ENCODE measurements at regions not wholly inside any gene's neighbourhood (a gene's known extent, or its start where the extent isn't known, plus 50 kb on each side); places are given as distances from the start of the nearest gene placed in this dataset.

DNA sequence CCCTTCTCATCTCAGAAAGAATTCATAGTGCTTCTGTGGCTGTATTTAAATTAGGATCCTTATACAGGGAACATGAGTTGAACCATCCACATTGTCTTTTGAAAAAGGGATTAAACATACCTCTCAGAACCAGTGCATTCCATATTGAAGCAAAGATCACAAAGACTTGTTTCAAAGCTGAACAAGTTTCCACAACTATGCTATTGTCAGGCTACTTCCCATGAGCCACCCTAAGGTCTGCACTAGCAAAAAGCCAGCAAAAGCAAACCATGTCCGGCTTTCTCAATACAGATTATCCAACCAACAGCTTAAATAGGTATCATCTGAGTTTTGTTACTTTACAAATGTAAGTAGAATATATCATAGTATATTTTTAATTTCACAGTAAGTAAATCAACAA is 78.1 kb downstream of the SCG2 start:
- 100% methylated on average over 1 of the region's 1 CpG for WGBS
- no peaks in the 10 kb centered on the region for H3K27me3 ChIP-seq (ENCODE audit: insufficient read depth, low read length)
- no peak overlapping the region for H3K27ac ChIP-seq (ENCODE audit: low read depth, low read length)
- no peak overlapping the region for H3K9ac ChIP-seq (ENCODE audit: low read depth, low read length)
- no peak overlapping the region for H3K4me3 ChIP-seq (ENCODE audit: low read length)
- no peaks in the 10 kb centered on the region for H3K36me3 ChIP-seq (ENCODE audit: insufficient read depth, low read length)
- H3K4me1 ChIP-seq (ENCODE audit: insufficient read depth, low read length): no peaks in the 10 kb centered on the region
- H3K9me3 ChIP-seq (ENCODE audit: insufficient read depth, low read depth, low read length): no peaks in the 10 kb centered on the region

DNA sequence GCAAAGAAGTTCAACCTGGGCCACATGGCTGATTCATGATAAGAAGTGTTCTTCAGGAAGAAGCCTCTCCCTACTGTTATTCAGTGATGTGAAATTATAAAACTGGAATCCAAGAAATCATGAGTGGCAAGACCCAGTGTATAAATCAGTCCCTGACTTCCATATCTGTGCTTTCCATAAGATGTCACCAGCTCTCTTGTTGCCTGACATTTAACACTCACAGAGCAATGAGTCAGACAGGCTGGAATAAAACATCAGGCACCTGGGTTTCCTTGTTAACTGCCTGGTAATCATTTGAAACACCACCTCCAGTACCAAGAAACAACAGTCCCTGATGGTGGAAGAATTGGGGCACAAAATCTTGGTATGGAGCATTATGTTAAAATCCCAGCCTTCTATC is 76.1 kb downstream of the SCG2 start:
- Histone ChIP-seq H3K36me3 (ENCODE audit: insufficient read depth, low read length) (no peaks in the 10 kb centered on the region), H3K9ac (ENCODE audit: low read depth, low read length) (no peak overlapping the region), H3K9me3 (ENCODE audit: insufficient read depth, low read depth, low read length) (peaks cover 5% of the 10 kb centered on the region; the same call in 1 of the 2 replicates), H3K27ac (ENCODE audit: low read depth, low read length) (no peak overlapping the region), H3K27me3 (ENCODE audit: insufficient read depth, low read length) (no peaks in the 10 kb centered on the region), H3K4me1 (ENCODE audit: insufficient read depth, low read length) (no peaks in the 10 kb centered on the region), H3K4me3 (ENCODE audit: low read length) (no peak overlapping the region)

DNA sequence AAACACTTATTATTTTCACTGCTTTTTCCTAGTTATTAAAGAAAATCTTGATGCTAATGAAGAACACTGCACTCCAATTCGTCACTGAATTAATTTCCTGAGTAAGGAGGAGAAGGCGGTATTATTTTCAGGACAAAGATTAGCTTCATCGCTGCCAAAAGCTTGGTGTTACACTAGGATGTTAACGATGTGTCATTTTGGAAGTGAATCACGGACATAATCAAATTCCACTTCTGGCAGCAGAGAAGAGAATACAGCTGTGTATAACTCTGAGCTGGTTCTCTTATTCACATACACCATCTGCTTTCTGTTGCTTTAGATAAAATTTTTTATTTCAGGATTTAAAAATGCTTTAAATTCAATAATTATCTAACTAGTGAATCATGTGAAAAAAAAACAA is 74.1 kb downstream of the SCG2 start:
- no peaks in the 10 kb centered on the region for H3K4me1 ChIP-seq (ENCODE audit: insufficient read depth, low read length)
- H3K9me3 ChIP-seq (ENCODE audit: insufficient read depth, low read depth, low read length): peaks cover 8% of the 10 kb centered on the region; the same call in 1 of the 2 replicates
- no peaks in the 10 kb centered on the region for H3K36me3 ChIP-seq (ENCODE audit: insufficient read depth, low read length)
- 96% methylated on average over 5 of the region's 5 CpGs for WGBS
- no peaks in the 10 kb centered on the region for H3K27me3 ChIP-seq (ENCODE audit: insufficient read depth, low read length)
- no peak overlapping the region for H3K4me3 ChIP-seq (ENCODE audit: low read length)
- H3K9ac ChIP-seq (ENCODE audit: low read depth, low read length): no peak overlapping the region
- no peak overlapping the region for H3K27ac ChIP-seq (ENCODE audit: low read depth, low read length)

DNA sequence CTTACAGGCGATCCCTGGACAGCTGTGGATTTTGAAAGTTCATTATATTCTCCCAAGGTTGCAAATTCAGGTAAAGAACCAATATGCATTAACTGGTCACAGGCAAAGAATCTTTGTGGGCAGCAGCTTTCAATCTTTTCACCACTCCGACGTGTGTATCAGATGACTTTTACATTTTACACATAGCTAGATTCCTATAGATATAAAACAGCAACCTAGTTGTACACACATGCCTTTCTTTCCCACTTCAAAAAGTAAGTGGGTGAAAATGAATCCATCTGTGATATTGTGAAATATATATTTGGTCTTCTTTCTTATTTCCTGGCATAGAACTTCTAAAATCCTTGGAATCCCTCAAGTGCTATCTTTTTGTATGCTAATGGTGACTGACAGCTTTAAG is 72.5 kb downstream of the SCG2 start:
- WGBS: 93% methylated on average over 3 of the region's 3 CpGs
- Histone ChIP-seq H3K9ac (ENCODE audit: low read depth, low read length) (no peak overlapping the region), H3K27ac (ENCODE audit: low read depth, low read length) (no peak overlapping the region), H3K36me3 (ENCODE audit: insufficient read depth, low read length) (no peaks in the 10 kb centered on the region), H3K4me1 (ENCODE audit: insufficient read depth, low read length) (no peaks in the 10 kb centered on the region), H3K27me3 (ENCODE audit: insufficient read depth, low read length) (no peaks in the 10 kb centered on the region), H3K9me3 (ENCODE audit: insufficient read depth, low read depth, low read length) (peaks cover 8% of the 10 kb centered on the region; the same call in 1 of the 2 replicates), H3K4me3 (ENCODE audit: low read length) (no peak overlapping the region)

DNA sequence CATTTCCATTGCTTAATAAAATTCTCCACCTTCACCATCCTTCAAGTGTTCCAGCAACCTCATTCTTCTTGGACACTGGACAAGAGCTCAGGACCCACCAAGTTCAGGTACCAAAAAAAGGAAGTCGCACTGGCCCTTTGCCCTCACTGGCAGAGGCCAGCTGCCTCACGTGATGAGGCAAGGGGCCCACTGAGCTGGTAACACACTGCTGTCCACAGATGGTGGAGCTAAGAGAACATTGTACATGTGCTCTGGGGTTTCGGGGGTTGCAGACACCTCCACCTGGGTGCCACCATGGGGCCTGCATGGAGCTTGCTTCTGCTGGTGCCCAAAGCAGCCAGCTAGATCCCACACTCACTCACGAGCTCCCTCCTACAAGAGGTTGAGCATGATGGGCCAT is 71.3 kb downstream of the SCG2 start:
- 92% methylated on average over 4 of the region's 4 CpGs for WGBS
- H3K4me1 ChIP-seq (ENCODE audit: insufficient read depth, low read length): no peaks in the 10 kb centered on the region
- no peaks in the 10 kb centered on the region for H3K27me3 ChIP-seq (ENCODE audit: insufficient read depth, low read length)
- no peak overlapping the region for H3K4me3 ChIP-seq (ENCODE audit: low read length)
- no peak overlapping the region for H3K9ac ChIP-seq (ENCODE audit: low read depth, low read length)
- peaks cover 8% of the 10 kb centered on the region; the same call in 1 of the 2 replicates for H3K9me3 ChIP-seq (ENCODE audit: insufficient read depth, low read depth, low read length)
- H3K27ac ChIP-seq (ENCODE audit: low read depth, low read length): no peak overlapping the region
- H3K36me3 ChIP-seq (ENCODE audit: insufficient read depth, low read length): no peaks in the 10 kb centered on the region

DNA sequence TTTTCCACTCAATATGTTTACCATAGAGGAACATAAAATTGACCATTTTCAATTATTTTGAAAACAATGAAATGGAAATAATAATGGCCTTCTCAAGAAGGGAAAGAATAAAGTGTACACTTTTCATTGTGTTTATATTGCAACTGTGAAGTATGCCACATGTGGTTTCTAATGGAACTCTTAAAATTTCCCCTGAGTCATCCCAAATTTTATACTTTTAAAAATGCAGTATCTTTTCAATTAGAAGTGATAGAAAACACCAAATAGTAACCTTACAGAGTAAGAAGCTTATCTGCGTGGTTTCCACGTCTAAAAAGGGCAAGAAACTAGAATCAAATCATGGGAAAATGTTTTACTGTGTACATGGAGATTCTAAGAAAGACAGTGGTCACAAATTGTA is 70.0 kb downstream of the SCG2 start:
- Histone ChIP-seq H3K9ac (ENCODE audit: low read depth, low read length) (no peak overlapping the region), H3K27ac (ENCODE audit: low read depth, low read length) (no peak overlapping the region), H3K9me3 (ENCODE audit: insufficient read depth, low read depth, low read length) (peaks cover 8% of the 10 kb centered on the region; the same call in 1 of the 2 replicates), H3K4me3 (ENCODE audit: low read length) (no peak overlapping the region), H3K27me3 (ENCODE audit: insufficient read depth, low read length) (no peaks in the 10 kb centered on the region), H3K36me3 (ENCODE audit: insufficient read depth, low read length) (no peaks in the 10 kb centered on the region), H3K4me1 (ENCODE audit: insufficient read depth, low read length) (no peaks in the 10 kb centered on the region)
- WGBS: 95% methylated on average over 2 of the region's 2 CpGs

DNA sequence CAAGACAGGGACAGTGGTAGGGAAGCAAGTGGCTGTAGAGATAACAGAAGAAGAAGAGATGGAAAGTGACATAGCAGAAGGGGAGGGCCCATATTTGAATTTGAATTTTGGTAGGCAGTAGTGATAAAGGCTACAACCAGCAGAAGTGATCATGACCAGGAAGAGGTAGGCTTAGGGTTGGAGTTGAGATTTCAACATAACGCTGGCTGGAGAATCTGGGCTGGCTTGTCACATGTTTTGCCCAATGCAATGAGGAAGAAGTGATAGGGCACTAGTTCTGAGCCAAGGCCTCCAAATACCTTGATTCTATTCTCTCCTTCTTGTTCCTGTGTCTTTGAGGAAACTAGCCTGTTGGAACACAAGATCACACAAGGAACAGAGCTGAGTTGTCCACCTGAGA is 69.4 kb downstream of the SCG2 start:
- Histone ChIP-seq H3K4me1 (ENCODE audit: insufficient read depth, low read length) (peaks cover 4% of the 10 kb centered on the region; the same call in 1 of the 2 replicates), H3K27me3 (ENCODE audit: insufficient read depth, low read length) (no peaks in the 10 kb centered on the region), H3K9me3 (ENCODE audit: insufficient read depth, low read depth, low read length) (peaks cover 8% of the 10 kb centered on the region; the same call in 1 of the 2 replicates), H3K36me3 (ENCODE audit: insufficient read depth, low read length) (no peaks in the 10 kb centered on the region), H3K27ac (ENCODE audit: low read depth, low read length) (no peak overlapping the region), H3K9ac (ENCODE audit: low read depth, low read length) (no peak overlapping the region), H3K4me3 (ENCODE audit: low read length) (no peak overlapping the region)
- WGBS: 94% methylated on average over 1 of the region's 1 CpG

DNA sequence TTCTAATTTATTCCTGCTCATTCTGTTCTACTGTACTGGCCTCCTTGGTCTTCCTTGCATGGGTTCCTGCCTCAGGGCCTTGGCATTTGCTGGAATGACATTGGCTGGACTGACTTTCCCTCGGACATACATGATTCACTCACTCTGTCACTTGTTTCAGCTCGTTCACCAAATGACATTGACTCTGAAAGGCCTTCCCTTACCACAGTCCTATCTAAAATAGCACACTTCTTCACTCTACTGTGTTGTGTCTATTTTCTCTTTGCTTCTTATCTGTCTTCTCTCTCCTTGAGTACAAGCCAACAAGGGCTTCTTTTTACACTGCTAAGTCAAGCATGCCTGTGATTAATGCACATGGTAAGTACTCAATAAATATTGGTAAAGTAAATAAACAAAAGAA is 65.6 kb downstream of the SCG2 start:
- Histone ChIP-seq H3K4me1 (ENCODE audit: insufficient read depth, low read length) (peaks cover 20% of the 10 kb centered on the region), H3K9ac (ENCODE audit: low read depth, low read length) (no peak overlapping the region), H3K27ac (ENCODE audit: low read depth, low read length) (no peak overlapping the region), H3K36me3 (ENCODE audit: insufficient read depth, low read length) (no peaks in the 10 kb centered on the region), H3K4me3 (ENCODE audit: low read length) (no peak overlapping the region), H3K27me3 (ENCODE audit: insufficient read depth, low read length) (no peaks in the 10 kb centered on the region), H3K9me3 (ENCODE audit: insufficient read depth, low read depth, low read length) (no peaks in the 10 kb centered on the region)
- 89% methylated on average over 2 of the region's 2 CpGs for WGBS

DNA sequence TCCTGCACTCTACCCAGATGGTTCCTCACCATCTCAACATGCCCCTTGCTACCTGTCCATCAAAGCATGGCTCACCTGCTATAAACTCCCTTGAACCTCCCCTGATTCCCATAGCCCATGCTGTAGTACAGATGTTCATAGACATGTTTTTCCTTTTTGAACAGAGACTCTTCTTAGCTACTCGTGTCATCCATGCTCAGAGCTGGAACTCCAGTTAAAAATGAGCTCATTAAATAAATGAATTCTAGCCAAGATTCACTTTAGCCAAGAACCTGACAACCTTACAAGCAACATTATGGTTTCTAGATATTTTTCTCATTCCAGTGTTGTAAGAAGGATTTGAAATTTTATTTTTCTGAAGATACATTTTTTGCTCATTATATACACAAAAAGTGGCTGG is 65.0 kb downstream of the SCG2 start:
- WGBS: 90% methylated on average over 1 of the region's 1 CpG
- H3K4me1 ChIP-seq (ENCODE audit: insufficient read depth, low read length): peaks cover 20% of the 10 kb centered on the region

DNA sequence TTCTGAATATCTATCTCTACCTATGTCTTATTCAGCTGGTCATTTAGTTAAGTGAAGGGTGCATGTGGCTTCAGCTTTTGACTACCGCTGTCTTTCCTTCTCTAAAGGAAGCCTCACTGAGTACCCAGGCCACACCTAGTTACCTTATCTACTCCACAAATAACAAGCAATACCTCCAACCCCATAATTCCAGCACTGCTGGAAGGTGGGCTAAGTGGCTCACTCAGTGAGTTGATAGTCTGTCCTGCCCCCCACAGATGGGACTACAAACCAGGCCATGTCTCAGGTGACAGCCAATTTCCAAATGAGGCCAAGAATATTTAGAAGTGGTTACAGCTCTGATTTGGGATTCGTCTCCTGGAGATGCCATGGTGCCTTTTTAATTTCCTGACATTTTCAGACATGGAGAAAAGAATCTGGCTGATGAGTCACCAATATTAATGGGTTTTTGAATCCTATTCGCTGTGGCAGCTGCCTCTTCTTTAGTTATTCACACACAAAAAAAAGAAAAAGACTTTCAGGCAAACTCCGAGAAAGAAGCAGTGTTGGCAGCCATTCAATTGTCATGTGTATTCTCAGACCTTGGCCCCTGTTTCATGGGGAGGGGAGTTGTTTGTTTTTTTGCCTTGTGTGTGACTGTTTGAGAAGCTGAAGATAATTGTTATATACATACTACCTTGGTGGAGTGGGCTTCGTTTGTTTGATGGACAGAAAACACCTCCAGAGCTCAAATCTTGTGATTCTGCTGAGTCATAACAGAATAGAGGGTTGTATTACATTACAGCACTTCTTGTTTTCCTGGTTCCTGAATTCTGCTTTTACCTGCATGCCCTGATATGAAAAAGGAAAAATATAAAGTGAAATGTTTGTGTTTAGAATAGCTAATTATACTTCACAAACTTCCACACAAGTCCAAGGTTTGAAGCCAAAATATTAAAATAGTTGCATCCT is 64.2 kb downstream of the SCG2 start:
- no peaks in the 10 kb centered on the region for H3K9me3 ChIP-seq (ENCODE audit: insufficient read depth, low read depth, low read length)
- peak overlapping the region; percentile 23; the same call in 1 of the 2 replicates for H3K27ac ChIP-seq (ENCODE audit: low read depth, low read length)
- 52% methylated on average over 5 of the region's 5 CpGs for WGBS
- no peak overlapping the region for H3K4me3 ChIP-seq (ENCODE audit: low read length)
- no peaks in the 10 kb centered on the region for H3K36me3 ChIP-seq (ENCODE audit: insufficient read depth, low read length)
- peaks cover 20% of the 10 kb centered on the region for H3K4me1 ChIP-seq (ENCODE audit: insufficient read depth, low read length)
- H3K9ac ChIP-seq (ENCODE audit: low read depth, low read length): no peak overlapping the region
- H3K27me3 ChIP-seq (ENCODE audit: insufficient read depth, low read length): no peaks in the 10 kb centered on the region

More for the DNA sequence above, 65.0 kb downstream of the SCG2 start:
- no peaks in the 10 kb centered on the region for H3K27me3 ChIP-seq (ENCODE audit: insufficient read depth, low read length)
- H3K27ac ChIP-seq (ENCODE audit: low read depth, low read length): no peak overlapping the region
- no peaks in the 10 kb centered on the region for H3K36me3 ChIP-seq (ENCODE audit: insufficient read depth, low read length)
- H3K4me3 ChIP-seq (ENCODE audit: low read length): no peak overlapping the region
- no peaks in the 10 kb centered on the region for H3K9me3 ChIP-seq (ENCODE audit: insufficient read depth, low read depth, low read length)
- no peak overlapping the region for H3K9ac ChIP-seq (ENCODE audit: low read depth, low read length)

DNA sequence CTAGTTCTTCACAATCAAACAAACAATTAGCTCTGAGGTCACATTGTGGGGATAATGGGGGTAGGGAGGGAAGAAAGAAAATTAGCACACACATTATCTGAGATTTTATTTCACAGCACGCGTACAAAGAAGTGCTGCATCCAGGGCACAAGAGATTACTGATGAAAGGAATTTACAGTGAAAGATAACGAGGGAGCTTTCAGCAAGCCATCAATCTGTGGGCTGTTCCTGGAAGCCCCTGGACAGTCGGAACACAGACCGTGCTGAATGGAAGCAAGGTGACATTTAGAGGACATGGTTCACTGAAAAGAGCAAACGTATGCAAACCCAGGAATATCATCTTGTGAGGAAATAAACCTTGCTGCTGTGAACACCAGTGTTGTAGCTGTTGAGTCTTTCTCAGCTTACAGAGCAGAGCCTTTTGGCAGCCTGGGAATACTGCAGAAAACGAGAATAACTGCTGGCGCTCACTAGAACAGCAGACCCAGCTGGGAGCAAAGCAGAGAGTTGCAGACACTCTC is 63.2 kb downstream of the SCG2 start:
- Histone ChIP-seq H3K36me3 (ENCODE audit: insufficient read depth, low read length) (no peaks in the 10 kb centered on the region), H3K9me3 (ENCODE audit: insufficient read depth, low read depth, low read length) (no peaks in the 10 kb centered on the region), H3K27me3 (ENCODE audit: insufficient read depth, low read length) (no peaks in the 10 kb centered on the region), H3K27ac (ENCODE audit: low read depth, low read length) (no peak overlapping the region), H3K4me3 (ENCODE audit: low read length) (no peak overlapping the region), H3K9ac (ENCODE audit: low read depth, low read length) (no peak overlapping the region), H3K4me1 (ENCODE audit: insufficient read depth, low read length) (peaks cover 20% of the 10 kb centered on the region)
- 81% methylated on average over 8 of the region's 8 CpGs for WGBS

All from HUES64 (cell line).